ENCODE measurements at regions not wholly inside any gene's neighbourhood (a gene's known extent, or its start where the extent isn't known, plus 50 kb on each side); places are given as distances from the start of the nearest gene placed in this dataset.

- H3K4me3 ChIP-seq (ENCODE audit: insufficient read depth, low read depth, low read length) = no peak overlapping the region
- H3K36me3 ChIP-seq (replicated peaks; ENCODE audit: control insufficient read depth, insufficient read depth, low read length) = no peaks in the 10 kb centered on the region
- peak; percentile 39 for DNase-seq
- H3K27me3 ChIP-seq (ENCODE audit: control insufficient read depth, insufficient read depth, low read length) = no peaks in the 10 kb centered on the region
These were observed 112.9 kb upstream of the AGA start for GRCh38 chr4:177555007-177555574.

GRCh38 chr4:177557416-177557815, 115.2 kb upstream of the AGA start:
- H3K36me3 ChIP-seq (replicated peaks; ENCODE audit: control insufficient read depth, insufficient read depth, low read length) = no peaks in the 10 kb centered on the region
- DNase-seq = no peak
- no peaks in the 10 kb centered on the region for H3K27me3 ChIP-seq (ENCODE audit: control insufficient read depth, insufficient read depth, low read length)
- no peak overlapping the region for H3K4me3 ChIP-seq (ENCODE audit: insufficient read depth, low read depth, low read length)

DNA sequence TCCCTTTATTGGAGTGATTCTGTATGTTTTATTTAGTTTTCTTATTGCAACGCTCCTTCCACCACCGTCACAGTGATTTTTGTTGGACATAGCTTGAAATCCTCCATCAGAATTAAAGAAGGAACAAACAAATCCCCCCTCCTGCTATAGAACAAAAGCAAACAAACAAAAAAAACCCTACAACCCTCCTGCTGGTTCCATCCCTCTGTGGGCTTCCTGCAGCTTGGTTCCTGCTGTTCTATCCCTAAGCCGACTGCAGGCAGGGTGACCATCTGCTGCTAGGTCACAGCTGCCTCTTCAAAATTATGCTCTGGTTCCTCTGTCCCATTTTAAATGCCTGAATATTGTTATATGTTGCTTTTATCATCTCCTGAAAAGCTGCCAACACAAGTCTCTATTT, 116.8 kb upstream of the AGA start:
- Histone ChIP-seq H3K27me3 (ENCODE audit: control insufficient read depth, insufficient read depth, low read length) (no peaks in the 10 kb centered on the region), H3K4me3 (ENCODE audit: insufficient read depth, low read depth, low read length) (no peak overlapping the region), H3K36me3 (replicated peaks; ENCODE audit: control insufficient read depth, insufficient read depth, low read length) (no peaks in the 10 kb centered on the region)
- DNase-seq = peak; percentile 71

DNA sequence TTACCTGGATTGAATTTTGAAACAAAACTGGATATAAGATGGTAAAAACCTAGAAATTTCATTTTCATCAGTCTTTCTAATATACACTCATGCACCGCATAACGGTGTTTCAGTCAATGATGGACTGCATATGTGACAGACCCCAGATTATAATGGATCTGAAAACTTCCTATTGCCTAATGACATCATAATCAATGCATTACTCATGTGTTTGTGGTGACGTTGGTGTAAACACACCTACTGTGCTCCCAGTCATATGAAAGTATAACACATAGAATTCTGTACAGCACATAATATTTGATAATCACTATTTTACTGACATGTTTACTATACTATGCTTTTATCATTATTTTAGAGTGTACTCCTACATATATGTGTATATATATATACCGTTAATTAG, 119.9 kb upstream of the AGA start:
- Histone ChIP-seq H3K36me3 (replicated peaks; ENCODE audit: control insufficient read depth, insufficient read depth, low read length) (no peaks in the 10 kb centered on the region), H3K4me3 (ENCODE audit: insufficient read depth, low read depth, low read length) (no peak overlapping the region), H3K27me3 (ENCODE audit: control insufficient read depth, insufficient read depth, low read length) (no peaks in the 10 kb centered on the region)
- no peak for DNase-seq

- H3K27me3 ChIP-seq (ENCODE audit: control insufficient read depth, insufficient read depth, low read length) = no peaks in the 10 kb centered on the region
- no peak for DNase-seq
- H3K4me3 ChIP-seq (ENCODE audit: insufficient read depth, low read depth, low read length) = no peak overlapping the region
- H3K36me3 ChIP-seq (replicated peaks; ENCODE audit: control insufficient read depth, insufficient read depth, low read length) = no peaks in the 10 kb centered on the region
These were observed 120.6 kb upstream of the AGA start for GRCh38 chr4:177562859-177563258.

- Histone ChIP-seq H3K36me3 (replicated peaks; ENCODE audit: control insufficient read depth, insufficient read depth, low read length) (no peaks in the 10 kb centered on the region), H3K4me3 (ENCODE audit: insufficient read depth, low read depth, low read length) (no peak overlapping the region), H3K27me3 (ENCODE audit: control insufficient read depth, insufficient read depth, low read length) (no peaks in the 10 kb centered on the region)
- DNase-seq = no peak
These were observed 124.5 kb upstream of the AGA start for GRCh38 chr4:177566691-177567090.

DNA sequence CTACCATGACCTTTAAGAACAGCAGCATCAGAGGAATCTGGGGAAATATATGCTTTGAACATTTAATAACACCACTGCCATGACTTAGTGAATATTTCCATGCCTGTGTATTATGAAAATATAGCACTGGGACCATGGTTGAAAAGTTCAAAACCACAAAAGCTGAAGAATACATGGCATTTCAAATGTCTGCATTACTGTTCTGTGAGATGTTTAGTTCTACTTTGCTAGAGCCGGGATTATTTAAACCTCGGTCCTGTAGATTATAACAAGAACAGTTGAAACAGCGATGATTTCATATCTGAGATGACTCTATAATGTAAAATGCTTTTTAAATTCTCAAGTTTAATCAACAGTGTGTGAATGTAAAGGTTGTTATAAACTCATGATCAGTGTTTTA, 126.7 kb upstream of the AGA start:
- no peaks in the 10 kb centered on the region for H3K36me3 ChIP-seq (replicated peaks; ENCODE audit: control insufficient read depth, insufficient read depth, low read length)
- H3K4me3 ChIP-seq (ENCODE audit: insufficient read depth, low read depth, low read length) = no peak overlapping the region
- no peak for DNase-seq
- no peaks in the 10 kb centered on the region for H3K27me3 ChIP-seq (ENCODE audit: control insufficient read depth, insufficient read depth, low read length)

DNA sequence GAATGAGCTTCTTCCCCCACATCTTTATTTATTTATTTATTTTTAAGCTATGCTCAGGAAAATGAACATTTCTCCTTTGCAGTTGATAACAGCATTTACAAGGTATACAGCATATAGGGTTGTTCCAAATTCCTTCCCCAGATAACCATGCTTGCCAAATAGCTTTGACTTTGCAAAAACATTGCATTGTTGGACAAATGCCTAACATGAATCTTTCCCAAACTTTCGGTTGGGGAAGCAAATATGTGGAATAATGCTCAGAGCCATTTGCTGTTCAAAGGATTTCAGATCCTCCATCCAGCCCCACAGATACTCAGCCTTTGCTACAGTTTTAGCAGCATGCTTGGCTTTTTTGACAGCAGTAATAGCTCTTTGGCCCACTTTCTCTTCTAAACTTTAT, 127.2 kb upstream of the AGA start:
- no peaks in the 10 kb centered on the region for H3K27me3 ChIP-seq (ENCODE audit: control insufficient read depth, insufficient read depth, low read length)
- DNase-seq = no peak
- no peaks in the 10 kb centered on the region for H3K36me3 ChIP-seq (replicated peaks; ENCODE audit: control insufficient read depth, insufficient read depth, low read length)
- H3K4me3 ChIP-seq (ENCODE audit: insufficient read depth, low read depth, low read length) = no peak overlapping the region

DNA sequence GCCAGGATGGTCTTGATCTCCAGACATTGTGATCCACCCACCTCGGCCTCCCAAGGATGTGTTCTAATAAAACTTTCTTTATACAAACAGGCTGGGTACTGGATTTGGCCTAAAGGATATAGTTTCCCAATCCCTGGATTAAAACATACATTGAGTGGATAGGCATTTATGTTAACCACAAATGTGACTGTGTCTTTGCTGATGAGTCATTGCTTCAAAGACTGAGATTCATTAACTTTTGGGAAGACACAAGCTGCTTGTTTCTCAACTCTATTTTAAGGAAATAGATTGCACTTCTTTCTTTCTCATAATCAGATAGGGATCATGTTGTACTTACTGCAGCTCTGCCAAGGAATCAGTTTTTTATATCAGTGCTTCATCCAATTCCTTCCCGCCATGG, 131.3 kb upstream of the AGA start:
- Histone ChIP-seq H3K4me3 (ENCODE audit: insufficient read depth, low read depth, low read length) (no peak overlapping the region), H3K27me3 (ENCODE audit: control insufficient read depth, insufficient read depth, low read length) (no peaks in the 10 kb centered on the region), H3K36me3 (replicated peaks; ENCODE audit: control insufficient read depth, insufficient read depth, low read length) (no peaks in the 10 kb centered on the region)
- no peak for DNase-seq

DNA sequence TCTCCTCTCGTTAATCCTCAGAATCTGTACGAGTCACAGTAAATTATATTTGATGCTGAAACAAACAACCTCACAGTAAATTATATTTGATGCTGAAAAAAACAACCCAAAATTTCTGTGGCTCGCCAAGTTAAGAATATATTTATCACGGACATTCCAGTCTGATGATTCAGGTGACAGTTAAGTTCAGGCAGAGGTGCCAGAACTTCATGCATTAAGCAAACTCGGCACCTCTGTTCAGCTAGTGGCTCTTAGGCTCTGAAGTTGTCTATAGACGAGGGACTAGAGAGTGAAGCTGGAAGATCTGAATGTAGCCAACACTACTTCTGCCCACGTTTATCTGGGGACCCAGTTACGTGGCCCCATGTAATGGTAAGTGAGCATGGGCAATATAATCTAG, 132.2 kb upstream of the AGA start:
- Histone ChIP-seq H3K36me3 (replicated peaks; ENCODE audit: control insufficient read depth, insufficient read depth, low read length) (no peaks in the 10 kb centered on the region), H3K27me3 (ENCODE audit: control insufficient read depth, insufficient read depth, low read length) (no peaks in the 10 kb centered on the region), H3K4me3 (ENCODE audit: insufficient read depth, low read depth, low read length) (no peak overlapping the region)
- DNase-seq = no peak

DNA sequence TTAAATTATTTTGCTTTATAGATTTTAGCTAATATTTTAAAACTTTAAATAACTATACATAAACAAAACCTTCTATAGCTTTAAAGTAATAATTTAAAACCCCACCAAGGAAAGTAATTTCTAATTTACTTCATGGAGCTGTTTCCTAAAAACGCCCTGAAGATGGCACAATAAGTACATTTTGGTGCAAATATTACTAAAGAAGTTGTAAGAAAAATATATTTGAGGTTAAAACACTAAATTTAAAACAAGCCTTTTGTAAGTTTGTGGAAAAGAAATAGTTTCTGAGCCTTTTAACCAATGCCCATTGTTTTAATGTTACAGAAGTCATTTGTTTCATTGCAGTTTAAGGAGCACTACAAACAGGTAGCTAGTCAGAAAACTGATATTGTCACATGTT, 137.4 kb upstream of the AGA start:
- no peaks in the 10 kb centered on the region for H3K36me3 ChIP-seq (replicated peaks; ENCODE audit: control insufficient read depth, insufficient read depth, low read length)
- DNase-seq = no peak
- H3K27me3 ChIP-seq (ENCODE audit: control insufficient read depth, insufficient read depth, low read length) = no peaks in the 10 kb centered on the region
- H3K4me3 ChIP-seq (ENCODE audit: insufficient read depth, low read depth, low read length) = no peak overlapping the region

DNA sequence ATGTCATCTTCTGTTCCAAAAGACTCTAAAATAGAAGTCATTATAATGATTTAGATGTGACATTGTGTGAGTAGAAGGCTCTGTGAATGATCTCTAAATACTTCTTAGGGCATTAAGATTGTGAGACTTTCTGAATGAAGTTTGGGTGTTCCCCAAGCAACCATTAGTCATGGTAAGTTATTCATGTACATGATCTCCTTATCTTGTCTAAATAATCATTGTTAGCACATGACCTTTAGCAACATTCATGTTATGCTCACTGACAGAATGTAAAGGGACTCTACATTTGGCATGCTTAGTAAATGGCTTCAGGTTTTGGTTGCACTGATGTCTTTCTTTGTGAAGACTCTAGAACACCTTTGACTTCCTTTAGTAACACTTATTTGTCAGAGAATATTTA, 140.8 kb upstream of the AGA start:
- no peak for DNase-seq
- Histone ChIP-seq H3K27me3 (ENCODE audit: control insufficient read depth, insufficient read depth, low read length) (no peaks in the 10 kb centered on the region), H3K36me3 (replicated peaks; ENCODE audit: control insufficient read depth, insufficient read depth, low read length) (no peaks in the 10 kb centered on the region), H3K4me3 (ENCODE audit: insufficient read depth, low read depth, low read length) (no peak overlapping the region)

- no peaks in the 10 kb centered on the region for H3K36me3 ChIP-seq (replicated peaks; ENCODE audit: control insufficient read depth, insufficient read depth, low read length)
These were observed 145.8 kb upstream of the AGA start for GRCh38 chr4:177587989-177588388.

GRCh38 chr4:177595386-177595785, 153.1 kb upstream of the AGA start:
- no peaks in the 10 kb centered on the region for H3K27me3 ChIP-seq (ENCODE audit: control insufficient read depth, insufficient read depth, low read length)
- no peak for DNase-seq
- H3K4me3 ChIP-seq (ENCODE audit: insufficient read depth, low read depth, low read length) = no peak overlapping the region
- H3K36me3 ChIP-seq (replicated peaks; ENCODE audit: control insufficient read depth, insufficient read depth, low read length) = no peaks in the 10 kb centered on the region

More at GRCh38 chr4:177587989-177588388, 145.8 kb upstream of the AGA start:
- H3K4me3 ChIP-seq (ENCODE audit: insufficient read depth, low read depth, low read length) = no peak overlapping the region
- no peaks in the 10 kb centered on the region for H3K27me3 ChIP-seq (ENCODE audit: control insufficient read depth, insufficient read depth, low read length)
- no peak for DNase-seq

DNA sequence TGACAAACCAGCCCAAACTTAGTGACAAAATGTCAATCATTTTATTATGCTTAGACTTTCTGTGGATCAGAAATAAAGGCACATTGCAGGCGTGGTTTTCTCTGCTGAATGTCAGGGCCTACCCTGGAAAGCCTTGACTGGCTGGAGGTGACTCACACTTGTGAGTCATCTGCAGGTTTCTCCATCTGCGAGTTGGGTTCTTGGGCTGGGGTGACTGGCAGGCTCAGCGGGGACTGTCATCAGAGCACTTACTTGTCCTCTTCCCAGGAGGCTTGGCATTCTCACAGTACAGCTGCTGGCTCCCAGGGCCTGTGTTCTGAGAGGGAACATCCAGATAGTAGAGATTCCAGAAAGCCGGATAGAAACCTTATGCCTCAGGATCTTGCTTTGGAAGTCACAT, 153.8 kb upstream of the AGA start:
- no peak for DNase-seq
- no peak overlapping the region for H3K4me3 ChIP-seq (ENCODE audit: insufficient read depth, low read depth, low read length)
- H3K27me3 ChIP-seq (ENCODE audit: control insufficient read depth, insufficient read depth, low read length) = no peaks in the 10 kb centered on the region
- no peaks in the 10 kb centered on the region for H3K36me3 ChIP-seq (replicated peaks; ENCODE audit: control insufficient read depth, insufficient read depth, low read length)

DNA sequence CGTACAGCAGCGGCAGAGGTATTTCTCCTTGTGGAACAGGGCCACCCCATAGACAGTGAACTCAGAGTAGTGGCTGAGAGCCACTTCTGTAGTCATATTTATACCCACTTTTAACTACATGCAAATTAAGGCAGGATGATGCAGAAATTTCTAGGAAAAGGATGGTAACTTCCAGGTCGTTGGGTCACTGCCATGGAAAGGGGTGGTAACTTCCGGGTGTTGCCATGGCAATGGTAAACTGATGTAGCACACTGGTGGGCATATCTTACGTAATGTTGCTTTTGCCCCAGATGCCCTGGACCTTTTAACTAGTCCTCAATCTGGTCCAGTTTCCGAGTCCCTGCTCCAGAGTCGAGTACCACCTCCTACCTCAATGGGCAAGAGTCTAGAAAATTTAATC, 154.8 kb upstream of the AGA start:
- Histone ChIP-seq H3K36me3 (replicated peaks; ENCODE audit: control insufficient read depth, insufficient read depth, low read length) (no peaks in the 10 kb centered on the region), H3K4me3 (ENCODE audit: insufficient read depth, low read depth, low read length) (no peak overlapping the region), H3K27me3 (ENCODE audit: control insufficient read depth, insufficient read depth, low read length) (no peaks in the 10 kb centered on the region)
- DNase-seq = no peak

All from H7 (cell line).